Activated T-cell treated with anti-CD3 and anti-CD28 coated beads, Interleukin-2, amount 50 U/mL, for 24 hours (primary cell): ENCODE measurements at regions not wholly inside any gene's neighbourhood (a gene's known extent, or its start where the extent isn't known, plus 50 kb on each side); places are given as distances from the start of the nearest gene placed in this dataset.
"Not testable (repeated sequence)": the region's sequence is repeated elsewhere in the genome, so short reads cannot be mapped to it uniquely, and the experiment has no call there.

Source experiments
- DNase-seq: peaks from one replicate; pipeline ENCODE4 v3.0.0-alpha.2; 2020
- H3K27ac Mint-ChIP-seq: 2 replicates; pipeline ENCODE4 v1.8.0; 2020; ENCODE audit warnings: mild to moderate bottlenecking, mixed read lengths
- H3K27me3 Mint-ChIP-seq: 2 replicates; pipeline ENCODE4 v1.8.0; 2020; ENCODE audit warnings: mixed read lengths
- H3K36me3 Mint-ChIP-seq: 2 replicates; pipeline ENCODE4 v1.8.0; 2020; ENCODE audit warnings: low read depth, mixed read lengths
- H3K4me1 Mint-ChIP-seq: 2 replicates; pipeline ENCODE4 v1.8.0; 2020; ENCODE audit warnings: low read depth, mixed read lengths
- H3K4me3 Mint-ChIP-seq: 2 replicates; pipeline ENCODE4 v1.8.0; 2020; ENCODE audit warnings: mild to moderate bottlenecking, moderate library complexity, mixed read lengths
- H3K9me3 Mint-ChIP-seq: 2 replicates; pipeline ENCODE4 v1.8.0; 2020; ENCODE audit warnings: mixed read lengths

DNA sequence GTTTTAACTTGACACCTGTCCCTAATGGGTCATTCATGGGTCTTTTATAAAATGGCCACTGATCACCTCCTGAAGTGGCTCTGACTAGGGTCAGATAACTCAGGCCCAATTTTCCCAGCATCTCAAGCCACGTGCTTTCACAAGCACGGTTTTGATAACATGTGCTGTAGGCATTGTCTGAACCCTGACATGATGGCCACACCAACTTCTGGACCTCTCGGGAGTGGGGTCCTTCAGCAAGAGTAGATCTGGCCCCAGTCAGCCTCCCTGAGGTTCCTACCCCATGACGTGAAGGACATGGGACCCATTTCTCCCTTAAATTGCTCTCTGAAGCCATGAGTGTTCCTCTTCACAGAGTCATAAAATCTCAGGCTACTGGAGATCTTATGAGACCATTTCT is 60.4 kb upstream of the CCND1 start:
- Mint-ChIP-seq H3K4me1 (no peaks in the 10 kb centered on the region), H3K9me3 (no peaks in the 10 kb centered on the region), H3K27ac (no peak overlapping the region), H3K36me3 (no peaks in the 10 kb centered on the region), H3K4me3 (no peak overlapping the region), H3K27me3 (peaks cover 52% of the 10 kb centered on the region)
- DNase-seq = no peak

DNA sequence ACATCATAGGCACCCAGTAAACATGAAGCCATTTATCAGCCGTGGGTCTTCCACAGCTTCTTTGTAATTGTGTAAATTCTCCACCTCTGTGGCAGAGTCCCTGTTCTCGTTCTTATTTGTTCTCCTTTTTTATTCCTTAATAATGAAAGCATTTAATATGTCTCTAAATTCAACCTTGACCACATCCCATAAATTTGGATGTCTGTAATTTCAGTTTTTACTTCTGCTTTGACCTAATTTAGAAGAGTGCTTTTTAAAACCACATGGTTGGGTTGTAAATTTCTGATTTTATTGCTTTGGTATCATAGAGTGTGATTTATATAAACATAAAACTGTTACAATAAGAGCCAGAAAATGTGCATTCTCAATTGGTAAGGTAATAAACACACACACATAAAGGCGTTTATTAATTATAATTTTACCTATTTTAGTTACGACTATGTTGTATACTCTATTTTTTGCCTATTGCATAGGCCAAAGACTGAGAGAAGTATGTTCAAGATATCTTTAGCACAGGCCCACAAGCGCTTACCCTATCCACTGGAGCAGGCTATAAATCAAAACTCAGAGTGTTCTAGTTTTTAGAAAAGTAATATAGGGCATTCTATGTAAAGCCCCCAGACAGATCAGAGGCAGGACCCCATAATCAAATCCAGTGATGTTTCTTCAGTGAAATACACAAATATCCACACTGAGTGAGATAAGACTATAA is 58.0 kb upstream of the CCND1 start:
- Mint-ChIP-seq H3K27me3 (peaks cover 43% of the 10 kb centered on the region), H3K27ac (no peak overlapping the region), H3K4me3 (no peak overlapping the region), H3K36me3 (no peaks in the 10 kb centered on the region), H3K4me1 (no peaks in the 10 kb centered on the region), H3K9me3 (no peaks in the 10 kb centered on the region)
- DNase-seq = no peak

- Mint-ChIP-seq H3K4me1 (no peaks in the 10 kb centered on the region), H3K36me3 (no peaks in the 10 kb centered on the region), H3K9me3 (no peaks in the 10 kb centered on the region), H3K27ac (no peak overlapping the region), H3K27me3 (peaks cover 32% of the 10 kb centered on the region), H3K4me3 (no peak overlapping the region)
- no peak for DNase-seq
Measured at GRCh38 chr11:69584160-69584559, 56.8 kb upstream of the CCND1 start.

- DNase-seq = no peak
- Mint-ChIP-seq H3K4me3 (no peak overlapping the region), H3K4me1 (no peaks in the 10 kb centered on the region), H3K27ac (no peak overlapping the region), H3K9me3 (no peaks in the 10 kb centered on the region), H3K27me3 (peaks cover 25% of the 10 kb centered on the region), H3K36me3 (no peaks in the 10 kb centered on the region)
Measured at GRCh38 chr11:69585385-69585784, 55.6 kb upstream of the CCND1 start.

- Mint-ChIP-seq H3K4me3 (no peak overlapping the region), H3K27me3 (peaks cover 23% of the 10 kb centered on the region), H3K36me3 (no peaks in the 10 kb centered on the region), H3K4me1 (no peaks in the 10 kb centered on the region), H3K9me3 (no peaks in the 10 kb centered on the region), H3K27ac (no peak overlapping the region)
- no peak for DNase-seq
Measured at GRCh38 chr11:69587454-69588090, 53.4 kb upstream of the CCND1 start.

DNA sequence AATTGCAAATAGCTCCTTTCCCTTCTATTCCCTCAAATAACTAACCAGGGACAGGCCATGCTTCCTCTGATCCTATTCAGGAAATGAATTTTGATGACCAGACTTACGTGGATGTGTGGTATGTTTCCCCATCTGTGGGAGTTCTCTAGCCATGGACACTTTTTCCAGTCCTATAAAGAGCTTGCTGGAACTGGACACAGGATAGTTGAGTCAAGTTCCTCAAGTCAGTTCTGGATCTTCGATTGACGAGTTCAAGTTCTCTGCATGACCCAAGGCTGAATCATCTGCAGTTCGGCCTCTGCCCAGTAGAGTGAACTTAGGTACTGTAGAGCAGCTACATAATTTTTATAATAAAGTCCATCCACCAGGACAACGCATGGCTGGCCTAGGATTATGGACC is 52.7 kb upstream of the CCND1 start:
- no peaks in the 10 kb centered on the region for H3K4me1 Mint-ChIP-seq
- peaks cover 23% of the 10 kb centered on the region for H3K27me3 Mint-ChIP-seq
- no peaks in the 10 kb centered on the region for H3K9me3 Mint-ChIP-seq
- no peak overlapping the region for H3K4me3 Mint-ChIP-seq
- no peaks in the 10 kb centered on the region for H3K36me3 Mint-ChIP-seq
- no peak overlapping the region for H3K27ac Mint-ChIP-seq
- no peak for DNase-seq

DNA sequence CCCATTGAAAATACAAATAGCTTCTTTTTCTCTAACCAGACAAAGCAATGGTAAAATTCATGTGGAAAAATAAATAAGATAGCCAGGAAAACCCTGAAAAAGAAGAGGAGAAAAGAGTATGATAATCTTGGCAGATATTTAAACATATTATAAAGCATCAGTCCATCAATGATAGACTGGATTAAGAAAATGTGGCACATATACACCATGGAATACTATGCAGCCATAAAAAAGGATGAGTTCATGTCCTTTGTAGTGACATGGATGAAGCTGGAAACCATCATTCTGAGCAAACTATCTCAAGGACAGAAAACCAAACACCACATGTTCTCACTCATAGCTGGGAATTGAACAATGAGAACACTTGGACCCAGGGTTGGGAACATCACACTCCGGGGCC is 50.9 kb upstream of the CCND1 start:
- not testable (repeated sequence) for H3K4me1 Mint-ChIP-seq

More for the DNA sequence above, 50.9 kb upstream of the CCND1 start:
- not testable (repeated sequence) for H3K9me3 Mint-ChIP-seq, H3K4me3 Mint-ChIP-seq, H3K36me3 Mint-ChIP-seq, DNase-seq, H3K27ac Mint-ChIP-seq
- peaks cover 15% of the 10 kb centered on the region for H3K27me3 Mint-ChIP-seq
